HG03469 (cell line): ENCODE measurements at regions not wholly inside any gene's neighbourhood (a gene's known extent, or its start where the extent isn't known, plus 50 kb on each side); places are given as distances from the start of the nearest gene placed in this dataset.
"Not testable (repeated sequence)": the region's sequence is repeated elsewhere in the genome, so short reads cannot be mapped to it uniquely, and the experiment has no call there.

Experiments
- ATAC-seq: cut with Tn5 transposase; IDR thresholded peaks from one replicate; pipeline ENCODE4 v1.9.1; 2021; ENCODE audit warnings: mild to moderate bottlenecking, moderate library complexity, moderate number of reproducible peaks; ENCODE audit not compliant: unreplicated experiment

- ATAC-seq, result not testable (repeated sequence)
These were observed 158.3 kb upstream of the POTEB2 start for GRCh38 chr15:21024235-21024987.

GRCh38 chr15:21018176-21018575, 152.1 kb upstream of the POTEB2 start:
- not testable (repeated sequence) for ATAC-seq

GRCh38 chr15:21017326-21017725, 151.2 kb upstream of the POTEB2 start:
- not testable (repeated sequence) for ATAC-seq

DNA sequence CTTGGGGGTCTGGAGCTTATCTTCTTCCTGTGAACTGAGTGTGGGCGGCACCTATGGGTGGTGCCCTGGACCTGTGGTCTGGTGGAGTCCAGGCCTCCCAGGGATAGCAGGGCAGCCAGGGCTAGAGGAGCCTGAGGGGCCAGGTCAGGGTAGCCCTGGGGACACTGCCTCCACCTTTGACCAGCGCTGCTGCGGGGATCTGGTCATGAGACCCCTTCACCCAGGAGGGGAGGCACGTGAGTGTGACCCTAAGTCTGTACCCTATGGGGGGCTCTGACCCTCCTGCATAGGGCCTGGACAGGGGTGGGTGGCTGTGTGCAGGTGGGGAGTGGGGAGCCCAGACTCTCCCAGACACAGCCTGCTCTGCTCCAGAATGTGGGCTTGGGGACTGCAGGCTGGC, 150.5 kb upstream of the POTEB2 start:
- not testable (repeated sequence) for ATAC-seq

GRCh38 chr15:21015171-21015570, 149.1 kb upstream of the POTEB2 start:
- ATAC-seq, result not testable (repeated sequence)

DNA sequence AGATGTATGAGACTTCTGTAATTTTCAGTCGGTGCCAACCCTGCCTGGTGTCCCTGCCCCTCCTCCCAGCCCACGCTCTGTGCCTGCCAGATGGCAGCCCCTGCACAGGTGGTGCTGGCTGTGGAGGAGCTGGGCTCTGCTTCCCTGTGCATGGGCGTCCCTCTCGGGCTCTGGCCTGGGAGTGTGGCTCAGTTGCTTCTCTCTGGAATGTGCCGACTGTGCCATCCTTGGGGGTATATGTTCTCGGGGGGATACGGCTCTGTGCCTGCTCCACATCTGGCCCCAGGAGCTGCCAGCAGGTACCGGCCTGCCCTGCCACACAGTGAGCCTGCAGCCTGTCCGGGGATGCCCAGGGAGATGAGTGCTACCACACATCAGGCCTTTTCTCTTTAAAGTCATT, 147.2 kb upstream of the POTEB2 start:
- not testable (repeated sequence) for ATAC-seq

DNA sequence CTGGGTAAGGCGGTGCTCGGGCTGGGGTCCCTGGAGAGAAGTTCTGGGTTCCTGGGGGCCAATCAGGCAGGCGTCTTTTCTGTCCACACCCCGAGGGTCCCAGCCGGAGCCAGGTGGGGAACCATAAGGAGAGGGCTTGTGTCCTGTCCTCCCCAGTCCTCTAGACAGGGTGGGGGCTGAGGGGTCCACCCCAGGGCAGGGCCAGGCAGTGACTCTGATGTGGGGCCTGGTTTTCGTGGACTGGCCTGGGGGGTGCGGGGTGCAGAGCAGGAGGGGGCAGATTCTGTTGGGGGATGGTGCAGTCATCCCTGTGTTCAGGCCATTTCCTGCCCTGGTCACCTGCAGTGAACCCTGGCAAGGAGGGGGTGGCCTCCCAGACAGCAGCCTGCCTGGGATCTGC, 143.5 kb upstream of the POTEB2 start:
- not testable (repeated sequence) for ATAC-seq

GRCh38 chr15:21003459-21003858, 137.3 kb upstream of the POTEB2 start:
- ATAC-seq, result not testable (repeated sequence)

- not testable (repeated sequence) for ATAC-seq
These were observed 135.8 kb upstream of the POTEB2 start for GRCh38 chr15:21001950-21002349.

DNA sequence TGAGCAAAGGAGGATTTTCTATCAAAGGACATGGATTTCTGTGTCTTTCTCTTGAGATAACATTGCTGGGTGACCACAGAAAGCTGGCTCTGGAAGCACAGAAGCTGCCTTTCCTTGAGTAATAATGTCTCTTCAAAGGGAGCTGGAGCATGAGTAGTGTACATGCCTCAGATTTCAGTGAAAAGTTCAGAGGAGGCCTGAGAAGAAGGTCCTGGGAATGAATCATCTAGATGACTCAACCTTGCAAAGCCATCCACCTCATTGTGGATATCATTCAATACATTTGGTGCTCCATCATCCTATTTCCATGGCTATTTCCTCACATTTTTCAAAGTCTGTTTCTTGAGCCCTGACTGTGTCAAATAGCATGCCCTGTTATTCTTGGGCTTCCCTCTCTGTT, 125.6 kb upstream of the POTEB2 start:
- ATAC-seq, result not testable (repeated sequence)

DNA sequence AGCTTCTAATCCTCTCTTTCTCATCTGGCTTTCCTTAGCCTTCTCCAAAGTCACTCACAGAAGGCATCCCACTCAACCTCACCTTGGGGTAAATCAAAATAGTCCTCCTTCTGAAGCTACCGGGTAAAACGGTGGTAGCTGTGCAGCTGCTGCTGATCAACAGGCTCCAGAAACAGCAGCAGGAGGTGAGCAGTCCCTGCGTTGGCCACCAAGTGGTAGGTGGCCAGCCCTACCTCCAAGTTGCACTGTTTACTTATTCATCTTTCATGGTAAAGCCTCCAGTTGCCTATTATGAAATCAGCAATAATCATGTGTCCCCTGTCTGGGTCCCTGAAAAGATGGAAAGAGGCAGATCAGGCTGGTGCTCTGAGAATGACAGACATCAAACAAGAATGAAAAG, 125.1 kb upstream of the POTEB2 start:
- ATAC-seq, result not testable (repeated sequence)

- not testable (repeated sequence) for ATAC-seq
These were observed 120.7 kb upstream of the POTEB2 start for GRCh38 chr15:20986775-20987174.

DNA sequence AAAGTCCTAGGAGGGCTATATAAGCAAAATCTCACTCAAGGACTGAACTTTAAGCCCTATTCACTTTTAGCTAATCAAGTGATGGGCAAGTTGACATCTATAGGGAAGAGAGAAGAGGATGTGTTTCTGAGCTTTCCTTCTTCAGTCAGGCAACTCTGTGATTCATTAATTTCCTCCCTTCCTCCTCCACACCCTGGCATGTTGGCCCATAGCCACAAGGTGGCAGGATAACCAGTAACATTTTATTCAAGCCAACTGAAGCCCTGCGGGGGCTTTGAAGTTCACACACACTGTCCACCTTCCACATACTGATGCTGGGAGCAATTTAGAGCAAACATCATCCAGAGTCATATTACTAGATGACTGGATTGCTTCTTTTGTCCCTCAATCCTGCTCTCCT, 111.9 kb upstream of the POTEB2 start:
- ATAC-seq, result peak; percentile 86

DNA sequence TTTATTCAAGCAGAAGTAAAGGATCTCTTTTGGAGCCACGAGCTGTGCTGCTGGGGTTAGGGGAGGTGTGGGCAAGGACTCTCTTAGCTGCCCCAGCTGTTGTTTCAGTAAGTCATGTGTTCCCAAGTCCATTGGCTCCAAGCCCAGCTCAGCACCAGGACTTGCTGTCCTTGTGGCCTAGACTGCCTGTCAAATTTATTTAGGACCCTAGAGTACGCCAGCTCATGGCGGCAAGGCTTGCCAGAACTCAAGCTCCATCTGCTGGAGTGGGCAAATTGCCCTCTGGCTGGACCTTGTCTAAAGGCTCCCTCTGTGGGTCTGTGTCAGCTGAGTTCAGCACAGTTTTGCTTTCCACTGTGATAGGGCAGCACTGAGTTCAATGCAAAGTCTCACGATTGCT, 106.6 kb upstream of the POTEB2 start:
- ATAC-seq, result not testable (repeated sequence)

DNA sequence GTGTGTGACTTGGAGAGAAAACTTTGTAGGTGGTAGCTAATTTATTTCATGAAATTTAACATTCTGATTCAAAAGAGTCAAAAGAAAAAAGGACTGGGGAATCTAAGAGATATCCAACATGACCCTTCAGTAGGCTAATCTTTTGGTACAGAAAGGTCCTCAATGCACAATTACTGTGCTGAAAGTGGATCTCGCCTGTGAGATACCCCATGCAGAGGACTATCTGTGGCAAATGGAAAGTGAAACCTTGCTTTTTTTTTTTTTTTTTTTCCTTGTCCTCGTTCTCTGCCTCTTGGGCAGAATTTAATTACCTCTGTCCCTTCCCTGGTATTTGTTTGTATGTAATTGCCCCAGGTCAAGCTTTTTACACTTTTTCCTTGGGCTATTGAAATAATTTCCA, 93.2 kb upstream of the POTEB2 start:
- ATAC-seq, result not testable (repeated sequence)

- ATAC-seq, result not testable (repeated sequence)
These were observed 63.2 kb upstream of the POTEB2 start for GRCh38 chr15:20929322-20929721.
